ENCODE measurements at regions not wholly inside any gene's neighbourhood (a gene's known extent, or its start where the extent isn't known, plus 50 kb on each side); places are given as distances from the start of the nearest gene placed in this dataset.
"Not testable (repeated sequence)": the region's sequence is repeated elsewhere in the genome, so short reads cannot be mapped to it uniquely, and the experiment has no call there.

DNA sequence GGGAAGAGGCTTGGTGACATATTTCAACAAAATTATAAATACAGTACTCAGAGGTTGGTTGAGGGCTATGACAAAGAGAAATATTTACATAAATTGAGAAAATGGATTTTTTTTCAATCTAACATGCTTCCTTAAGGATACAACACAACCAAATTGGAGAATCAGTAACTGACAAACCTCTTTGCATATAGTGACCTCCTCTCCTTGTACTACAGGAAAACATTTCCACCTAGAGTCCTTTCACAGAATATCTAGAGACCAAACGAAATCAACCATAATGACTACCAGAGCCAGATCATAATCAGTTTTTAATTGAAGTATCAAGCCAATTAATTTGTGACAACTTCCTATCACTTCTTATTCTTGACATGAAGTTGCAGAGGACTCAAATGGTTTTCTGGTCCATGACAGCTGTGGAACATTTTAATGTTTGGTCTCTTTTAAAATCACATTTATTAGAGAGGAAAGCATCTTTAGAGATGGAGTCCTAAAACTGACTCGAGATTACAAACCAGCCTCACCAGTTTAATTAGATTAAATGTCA is 1636.5 kb upstream of the C9orf72 start:
- DNase-seq: no peak

- DNase-seq: peak; percentile 19
Measured at GRCh38 chr9:29211003-29211579, 1637.8 kb upstream of the C9orf72 start.

- DNase-seq: peak; percentile 20
Measured at GRCh38 chr9:29211580-29212396, 1638.5 kb upstream of the C9orf72 start.

GRCh38 chr9:29212397-29213387 is 1639.4 kb upstream of the C9orf72 start:
- DNase-seq: peak; percentile 4

- DNase-seq: peak; percentile 56
Measured at GRCh38 chr9:29213417-29214153, 1640.3 kb upstream of the C9orf72 start, which contains the start of gene LINGO2. Gene LINGO2 (minus strand): TSS chr9:29213601.

DNA sequence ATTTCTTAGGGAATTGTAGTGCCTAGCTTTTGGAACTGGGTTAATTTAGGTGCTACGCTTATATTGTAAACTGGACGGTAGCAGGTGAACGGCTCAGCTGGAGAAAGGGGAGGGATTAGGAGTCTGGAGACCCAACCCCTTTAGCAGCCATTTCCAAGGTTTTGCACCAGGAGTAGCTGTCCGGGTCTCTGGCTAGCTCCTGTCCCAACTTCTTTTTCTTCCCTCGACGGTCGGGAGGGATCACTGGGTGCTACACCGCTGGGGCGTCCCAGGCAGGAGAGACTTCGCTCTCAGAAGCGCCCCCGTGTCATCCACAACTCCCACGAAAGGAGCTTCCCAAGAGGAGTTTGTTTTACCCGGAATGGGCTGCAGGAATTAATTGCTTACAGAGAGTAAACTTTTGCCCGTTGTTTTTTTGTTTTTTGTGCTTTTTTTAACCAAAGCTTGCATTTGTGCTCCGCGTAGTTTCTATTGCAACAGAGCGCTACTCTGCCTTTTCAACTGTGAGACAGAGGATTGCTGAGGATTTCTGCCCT is 1640.9 kb upstream of the C9orf72 start:
- no peak for DNase-seq

GRCh38 chr9:29214690-29215253 is 1641.5 kb upstream of the C9orf72 start:
- no peak for DNase-seq

- no peak for DNase-seq
Measured at GRCh38 chr9:29217966-29218365, 1644.7 kb upstream of the C9orf72 start.

GRCh38 chr9:29220596-29221251 is 1647.4 kb upstream of the C9orf72 start:
- DNase-seq: no peak

DNA sequence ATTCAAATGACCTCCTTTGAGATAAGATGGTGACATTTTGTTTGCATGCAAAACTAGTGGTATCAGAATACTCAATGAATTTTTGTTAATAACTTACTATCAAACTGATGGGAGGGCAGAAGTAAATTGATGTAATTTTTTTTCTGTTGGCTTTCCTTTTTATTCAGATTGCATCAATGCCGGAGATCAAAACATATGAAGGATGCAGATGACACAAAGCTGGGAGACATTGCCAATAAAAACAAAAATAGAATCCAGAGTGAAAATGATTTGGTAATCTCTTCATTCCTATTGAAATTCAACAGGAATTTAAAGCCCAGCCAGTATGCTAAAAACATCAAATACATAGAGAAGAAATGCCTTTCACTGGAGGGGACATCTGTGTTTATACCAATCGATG is 1655.3 kb upstream of the C9orf72 start:
- DNase-seq: no peak

DNA sequence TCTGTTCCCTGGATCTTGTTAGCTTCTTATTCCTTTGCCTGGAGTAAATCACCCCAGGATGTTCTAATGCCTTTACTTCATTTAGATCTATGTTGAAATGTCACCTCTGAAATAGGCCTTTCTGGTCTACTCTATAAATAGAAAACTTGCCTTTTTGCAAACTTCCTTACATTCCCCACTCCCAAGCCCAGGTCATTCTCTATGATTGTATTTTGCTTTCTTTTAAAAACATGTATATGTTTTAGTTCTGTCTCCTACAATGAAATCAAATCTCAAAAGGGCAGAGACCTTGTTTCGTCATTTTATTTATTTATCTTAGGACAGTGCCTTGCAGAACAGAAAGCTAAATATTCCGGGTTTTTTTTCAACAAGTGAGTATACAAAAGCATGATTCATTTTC is 1657.7 kb upstream of the C9orf72 start:
- DNase-seq: no peak

GRCh38 chr9:29233193-29233592 is 1659.9 kb upstream of the C9orf72 start:
- no peak for DNase-seq

- DNase-seq: no peak
Measured at GRCh38 chr9:29241320-29241719, 1668.0 kb upstream of the C9orf72 start.

GRCh38 chr9:29245351-29245750 is 1672.1 kb upstream of the C9orf72 start:
- no peak for DNase-seq

DNA sequence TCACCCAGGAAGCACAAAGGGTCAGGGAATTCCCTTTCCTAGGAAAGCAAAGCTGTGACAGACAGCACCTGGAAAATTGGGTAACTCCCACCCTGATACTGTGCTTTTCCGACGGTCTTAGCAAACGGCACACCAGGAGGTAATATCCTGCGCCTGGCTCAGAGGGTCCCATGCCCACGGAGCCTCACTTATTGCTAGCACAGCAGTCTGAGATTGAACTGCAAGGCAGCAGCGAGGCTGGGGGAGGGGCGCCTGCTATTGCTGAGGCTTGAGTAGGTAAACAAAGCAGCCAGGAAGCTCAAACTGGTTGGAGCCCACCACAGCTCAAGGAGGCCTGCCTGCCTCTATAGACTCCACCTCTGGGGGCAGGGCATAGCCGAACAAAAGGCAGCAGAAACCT is 1697.1 kb upstream of the C9orf72 start:
- not testable (repeated sequence) for DNase-seq

GRCh38 chr9:29282121-29282520 is 1708.8 kb upstream of the C9orf72 start:
- DNase-seq: no peak

DNA sequence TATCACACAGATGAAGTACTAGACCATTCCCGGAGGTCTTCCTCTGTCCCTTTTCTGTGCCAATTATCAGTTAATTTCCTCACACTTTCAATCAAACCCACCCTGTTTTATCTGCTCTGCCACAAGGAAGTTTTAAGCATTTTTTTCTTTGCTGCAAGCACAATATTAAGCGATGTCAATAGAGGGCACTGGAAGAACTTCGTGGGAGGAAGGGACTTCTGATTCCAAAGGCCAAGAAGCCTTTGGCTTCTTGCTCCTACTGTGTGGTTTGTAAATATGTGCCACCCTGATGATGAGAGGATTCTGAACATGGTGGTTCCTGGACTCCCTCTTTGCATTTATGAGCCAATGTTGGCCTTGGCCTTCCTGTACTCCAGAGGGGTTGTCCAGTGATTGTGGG is 1712.5 kb upstream of the C9orf72 start:
- DNase-seq: no peak

DNA sequence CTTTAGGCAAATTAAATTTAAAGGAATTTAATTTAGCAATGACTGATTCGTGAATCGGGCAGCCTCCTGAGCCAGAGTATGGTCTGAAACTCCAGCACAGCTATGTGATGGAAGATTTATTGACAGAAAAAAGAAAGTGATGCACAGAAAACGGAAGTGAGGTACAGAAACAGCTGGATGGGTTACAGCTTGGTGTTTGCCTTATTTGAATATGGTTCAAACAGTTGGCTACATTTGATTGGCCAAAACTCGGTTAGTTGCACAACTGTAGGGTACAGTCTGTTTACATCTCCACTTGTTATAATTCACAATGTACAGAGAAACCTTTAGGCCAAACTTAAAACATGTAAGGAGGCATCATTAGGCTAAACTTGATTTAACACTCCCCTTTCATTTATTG is 1716.1 kb upstream of the C9orf72 start:
- no peak for DNase-seq

GRCh38 chr9:29290516-29290915 is 1717.2 kb upstream of the C9orf72 start:
- no peak for DNase-seq

DNA sequence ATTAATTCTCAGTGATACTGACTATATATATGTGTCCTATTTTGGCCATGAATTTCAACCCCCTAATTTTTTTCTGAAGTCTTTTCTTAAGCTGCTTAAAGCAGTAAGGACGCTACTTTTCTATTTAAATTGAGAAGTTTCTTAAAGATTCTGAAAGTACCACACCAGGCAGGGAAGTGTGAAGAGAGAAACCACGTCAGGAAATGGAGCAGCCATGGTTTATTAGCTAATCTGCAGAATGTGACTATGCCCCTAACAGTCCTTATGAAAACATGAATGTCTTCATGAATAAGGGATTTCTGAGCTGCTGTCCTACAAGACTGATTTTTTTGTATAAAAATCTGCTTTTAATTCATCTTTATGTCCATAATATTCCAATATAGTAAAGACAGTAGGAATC is 1724.3 kb upstream of the C9orf72 start:
- no peak for DNase-seq

DNA sequence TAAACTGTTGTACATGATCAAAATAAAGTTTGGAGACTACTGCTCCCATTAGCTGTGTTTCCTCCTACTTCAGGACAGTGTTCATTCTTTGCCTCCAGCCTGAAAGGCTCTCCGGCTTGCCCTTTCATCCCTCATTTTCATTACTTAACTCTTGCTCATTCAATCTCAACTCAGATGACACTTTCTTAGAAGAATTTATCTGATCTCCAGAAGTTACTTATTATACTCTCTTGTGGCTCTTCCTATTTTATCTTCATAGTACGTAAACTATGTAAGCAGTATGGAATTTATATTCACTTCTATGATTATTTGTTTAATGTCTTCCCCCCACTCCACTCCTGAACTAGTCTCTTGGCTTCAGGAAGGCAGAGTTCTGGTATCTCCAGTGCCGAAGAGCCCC is 1737.9 kb upstream of the C9orf72 start:
- no peak for DNase-seq
